HEK293T (cell line): ENCODE measurements at regions not wholly inside any gene's neighbourhood (a gene's known extent, or its start where the extent isn't known, plus 50 kb on each side); places are given as distances from the start of the nearest gene placed in this dataset.

Source experiments
- BHLHE40 ChIP-seq: fragments of 450-650 bp; IDR thresholded peaks from 2 replicates; pipeline ENCODE4 v1.6.1; 2016; ENCODE audit warnings: mild to moderate bottlenecking, moderate library complexity, borderline replicate concordance
- FOXM1 ChIP-seq: fragments of 450-650 bp; IDR thresholded peaks from 2 replicates; pipeline ENCODE4 v1.6.1; 2017; ENCODE audit warnings: mild to moderate bottlenecking, borderline replicate concordance
- SP1 ChIP-seq: fragments of 450-650 bp; IDR thresholded peaks from 2 replicates; pipeline ENCODE4 v1.6.1; 2017
- SUZ12 ChIP-seq: fragments of 450-650 bp; IDR thresholded peaks from 2 replicates; pipeline ENCODE4 v1.6.1; 2016; ENCODE audit warnings: mild to moderate bottlenecking
- TARDBP ChIP-seq: fragments of 450-650 bp; IDR thresholded peaks from 2 replicates; pipeline ENCODE4 v1.6.1; 2016

GRCh38 chr5:85205430-85205829 lies 820.8 kb upstream of the EDIL3 start:
- TF ChIP-seq SP1 (no peak), SUZ12 (no peak), FOXM1 (no peak), BHLHE40 (no peak), TARDBP (no peak)
